GM10248 (cell line): ENCODE measurements at regions not wholly inside any gene's neighbourhood (a gene's known extent, or its start where the extent isn't known, plus 50 kb on each side); places are given as distances from the start of the nearest gene placed in this dataset.

Experiments used
- CTCF ChIA-PET: fragments of 300-600 bp; sonication (Branson Sonifier 250); formaldehyde crosslinking; extraction: SDS; loops from one replicate; lab custom pipeline; 2021; ENCODE audit warnings: antibody characterized with exemption; lab: Yijun Ruan, JAX
- POLR2A ChIA-PET: fragments of 350-650 bp; sonication (Branson Sonifier 250); formaldehyde crosslinking; extraction: SDS; loops from one replicate; lab custom pipeline; 2020; ENCODE audit warnings: antibody characterized with exemption; lab: Yijun Ruan, JAX
- DNase-seq: peaks from one replicate; pipeline ENCODE4 v3.0.0; 2012; ENCODE audit errors: extremely low spot score
- CTCF ChIP-seq: IDR thresholded peaks from 2 replicates; pipeline ENCODE4 v1.5.1; 2012; ENCODE audit warnings: mild to moderate bottlenecking, low read depth; ENCODE audit errors: extremely low read depth, missing control alignments, control extremely low read depth

GRCh38 chr5:161042443-161042842, 190.4 kb upstream of the ATP10B start:
- ChIA-PET POLR2A (no interaction called here), CTCF (interaction anchor here (2.0 kb wide), 1 partner anchor 17 kb away, joined by 5 read pairs; no protein-coding TSS in a partner anchor)
- no peak for TF ChIP-seq CTCF
- DNase-seq, result no peak

GRCh38 chr5:161040818-161041217, 188.8 kb upstream of the ATP10B start:
- no peak for DNase-seq
- no peak for TF ChIP-seq CTCF
- ChIA-PET CTCF (interaction anchor here (0.7 to 2.0 kb wide), 4 partner anchors 10 to 17 kb away, joined by 3 to 7 read pairs (median 4); no protein-coding TSS in a partner anchor), POLR2A (no interaction called here)

GRCh38 chr5:161036296-161036695, 184.3 kb upstream of the ATP10B start:
- no peak for DNase-seq
- TF ChIP-seq CTCF, result no peak
- POLR2A ChIA-PET, result no interaction called here
- CTCF ChIA-PET, result interaction anchor here (0.9 to 1.0 kb wide), 2 partner anchors 11 to 16 kb away, joined by 3 read pairs; no protein-coding TSS in a partner anchor

- POLR2A ChIA-PET, result no interaction called here
These were observed 182.4 kb upstream of the ATP10B start for GRCh38 chr5:161034451-161034850.

GRCh38 chr5:161030229-161030628, 178.2 kb upstream of the ATP10B start:
- no peak for TF ChIP-seq CTCF
- POLR2A ChIA-PET, result no interaction called here
- CTCF ChIA-PET, result no interaction called here
- no peak for DNase-seq

More at GRCh38 chr5:161034451-161034850, 182.4 kb upstream of the ATP10B start:
- no peak for DNase-seq
- CTCF ChIA-PET, result interaction anchor here (1.2 kb wide), 1 partner anchor 10 kb away, joined by 3 read pairs; no protein-coding TSS in a partner anchor
- no peak for TF ChIP-seq CTCF

- ChIA-PET POLR2A (no interaction called here), CTCF (no interaction called here)
- DNase-seq, result no peak
- TF ChIP-seq CTCF, result no peak
These were observed 175.8 kb upstream of the ATP10B start for GRCh38 chr5:161027763-161028162.
